Renal cortex interstitium (tissue), 11 donors: ENCODE measurements at regions not wholly inside any gene's neighbourhood (a gene's known extent, or its start where the extent isn't known, plus 50 kb on each side); places are given as distances from the start of the nearest gene placed in this dataset.

Experiments used
- DNase-seq, 11 donors: peaks; one replicate each; pipeline ENCODE4 v3.0.0-alpha.2; 2013; ENCODE audit warnings: low read depth in 9 of 11, low spot score in 4 of 11; ENCODE audit errors: extremely low read depth in 1 of 11

DNA sequence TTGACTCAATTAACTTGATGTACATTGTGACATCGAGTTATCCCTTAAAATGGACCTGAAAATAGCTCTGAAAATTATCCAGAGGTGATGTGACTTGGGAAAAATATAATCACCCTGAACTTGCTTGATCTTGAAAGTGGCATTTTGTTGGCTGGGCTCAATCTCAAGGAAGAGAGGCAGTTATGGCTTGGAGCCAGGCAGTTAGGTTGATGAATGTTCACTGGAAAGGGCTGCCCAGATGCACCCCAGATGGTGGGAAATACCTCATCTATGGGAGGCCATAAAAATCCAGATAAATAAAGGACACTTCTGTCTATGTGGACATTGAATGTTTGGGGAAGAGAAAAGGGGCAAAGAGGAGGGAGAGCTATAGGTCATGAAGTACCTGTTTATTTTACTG is 55.7 kb upstream of the OR5AN1 start:
- DNase-seq: no peak

DNA sequence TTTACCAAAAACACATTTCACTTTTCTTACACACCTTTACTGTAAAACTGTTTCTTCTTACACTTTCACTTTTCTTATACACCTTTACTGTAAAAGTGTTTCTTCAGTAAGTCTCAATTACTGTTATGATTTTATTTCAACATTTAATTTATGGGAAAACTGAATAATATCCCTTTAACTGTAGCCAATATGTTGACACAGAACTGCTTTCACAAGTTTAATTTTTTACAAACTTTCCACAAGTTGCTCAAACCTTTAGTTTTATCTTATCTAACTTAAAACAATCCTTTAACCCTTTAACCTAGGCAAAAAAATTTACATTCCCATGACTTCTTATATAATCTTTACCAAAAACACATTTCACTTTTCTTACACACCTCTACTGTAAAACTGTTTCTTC is 63.3 kb upstream of the OR5AN1 start:
- DNase-seq: no peak

GRCh38 chr11:59292611-59293010 is 66.1 kb upstream of the OR5AN1 start:
- no peak for DNase-seq

DNA sequence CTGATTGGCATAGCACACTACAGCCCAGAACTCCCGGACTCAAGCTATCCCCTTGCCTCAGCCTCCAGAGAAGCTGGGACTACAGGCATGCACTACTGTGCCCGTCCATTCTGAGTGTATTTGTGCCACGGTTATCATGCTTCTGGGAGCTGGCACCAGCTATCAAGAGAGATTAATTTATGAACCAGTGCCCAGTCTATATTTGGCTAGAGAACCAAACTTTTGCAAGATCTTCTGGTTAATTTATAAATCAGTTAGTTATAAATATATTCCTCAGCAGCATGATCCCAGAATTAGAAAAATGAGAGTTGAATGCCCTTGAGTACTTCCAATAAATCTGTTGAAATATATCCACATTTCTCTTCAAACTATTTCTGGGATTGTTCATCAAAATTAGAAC is 67.5 kb upstream of the OR5AN1 start:
- no peak for DNase-seq

- DNase-seq: no peak
Observed at GRCh38 chr11:59289356-59290181, 69.1 kb upstream of the OR5AN1 start.

GRCh38 chr11:59285716-59286260 is 72.9 kb upstream of the OR5AN1 start:
- no peak for DNase-seq

DNA sequence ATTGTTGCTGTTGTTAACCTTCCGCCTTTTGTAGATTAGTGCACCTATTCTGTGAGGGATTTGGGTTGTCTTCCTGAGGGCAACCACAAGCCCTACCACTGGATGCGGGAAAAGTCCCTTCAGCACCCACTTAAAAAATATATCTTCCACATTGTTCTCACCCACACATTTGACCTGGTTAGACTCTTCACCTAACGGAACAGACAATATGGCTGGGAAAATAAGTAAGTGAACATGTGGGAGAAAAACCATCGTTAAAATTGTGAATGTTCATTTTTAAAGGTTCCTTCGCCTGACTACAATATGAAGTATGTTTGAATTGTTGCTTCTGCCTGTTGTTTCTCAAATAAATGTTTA is 72.0 kb upstream of the MPEG1 start:
- no peak for DNase-seq

DNA sequence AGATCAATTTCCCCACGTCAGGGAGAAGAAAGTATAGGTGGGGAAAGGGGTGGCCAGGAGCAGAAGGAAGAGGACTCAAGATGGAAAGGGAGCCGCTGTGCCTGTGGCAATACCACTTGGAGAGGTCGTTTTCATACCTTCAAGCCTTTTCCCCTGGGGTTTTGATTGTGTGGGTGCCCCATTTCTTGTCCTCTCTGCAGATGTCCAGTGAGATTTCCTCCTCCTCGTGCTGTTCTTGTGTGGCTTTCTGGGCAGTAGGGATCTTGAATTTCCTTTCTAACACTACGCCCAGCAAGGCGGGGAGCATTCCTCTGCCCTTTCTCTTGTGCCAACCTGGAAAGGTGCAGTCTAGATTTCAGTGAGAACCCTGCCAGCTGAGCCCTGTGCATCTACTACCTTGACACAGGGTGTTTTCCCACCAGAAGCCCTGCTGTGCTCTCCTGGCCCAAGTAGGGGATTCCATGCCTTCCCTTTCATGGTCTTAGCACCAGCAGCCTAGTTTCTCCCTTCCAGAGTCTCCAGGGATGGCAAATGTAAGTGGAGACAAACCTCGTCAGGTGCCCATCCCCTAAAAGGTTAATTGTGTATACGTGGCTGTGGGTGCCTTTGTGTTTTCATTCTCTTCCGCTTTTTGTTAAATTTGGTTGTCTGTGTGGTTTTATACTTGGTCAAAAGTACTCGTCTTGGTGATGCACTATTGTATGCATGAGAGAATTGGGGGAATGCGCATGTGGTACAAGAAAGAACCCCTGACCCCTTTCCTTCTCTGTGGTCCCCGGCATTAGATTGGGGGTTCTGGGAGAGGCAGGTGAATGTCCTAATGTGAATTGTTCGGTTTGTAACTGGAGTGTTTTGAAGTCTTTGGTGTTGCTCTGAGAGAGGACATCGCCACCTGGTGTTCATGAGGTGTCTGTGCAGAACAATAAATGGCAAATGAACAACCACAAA is 71.4 kb upstream of the MPEG1 start:
- DNase-seq: peak; percentile 6 to 37 (median 25)

DNA sequence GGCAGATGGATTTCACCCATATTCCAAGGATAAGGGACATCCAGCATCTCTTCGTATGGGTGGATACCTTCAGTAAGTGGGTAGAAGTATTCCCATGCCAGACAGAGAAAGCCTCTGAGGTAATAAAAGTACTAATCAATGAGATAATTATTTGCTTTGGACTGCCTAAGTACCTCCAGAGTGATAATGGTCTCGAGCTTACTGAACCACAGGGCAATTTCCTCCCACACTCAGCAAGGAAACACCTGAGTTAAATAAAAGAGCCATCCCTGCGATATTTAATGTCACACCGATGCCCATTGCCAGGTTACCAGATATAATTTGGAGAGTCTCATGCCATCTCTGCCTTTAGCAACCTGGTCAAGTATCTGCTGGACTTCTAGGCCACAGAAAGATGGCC is 70.6 kb upstream of the MPEG1 start:
- no peak for DNase-seq

DNA sequence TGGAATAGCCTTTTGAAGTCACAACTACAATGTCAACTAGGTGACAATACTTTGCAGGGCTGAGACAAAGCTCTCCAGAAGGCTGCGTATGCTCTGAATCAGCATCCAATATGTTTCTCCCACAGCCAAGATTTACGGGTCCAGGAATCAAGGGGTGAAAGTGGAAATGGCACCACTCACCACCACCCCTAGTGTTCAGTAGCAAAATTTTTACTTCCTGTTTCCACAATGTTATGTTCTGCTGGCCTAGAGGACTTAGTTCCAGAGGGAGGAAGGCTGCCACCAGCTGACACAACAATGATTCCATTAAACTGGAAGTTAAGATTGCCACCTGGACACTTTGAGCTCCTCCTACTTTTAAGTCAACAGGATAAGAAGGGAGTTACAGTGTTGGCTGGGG is 68.5 kb upstream of the MPEG1 start:
- DNase-seq: no peak

DNA sequence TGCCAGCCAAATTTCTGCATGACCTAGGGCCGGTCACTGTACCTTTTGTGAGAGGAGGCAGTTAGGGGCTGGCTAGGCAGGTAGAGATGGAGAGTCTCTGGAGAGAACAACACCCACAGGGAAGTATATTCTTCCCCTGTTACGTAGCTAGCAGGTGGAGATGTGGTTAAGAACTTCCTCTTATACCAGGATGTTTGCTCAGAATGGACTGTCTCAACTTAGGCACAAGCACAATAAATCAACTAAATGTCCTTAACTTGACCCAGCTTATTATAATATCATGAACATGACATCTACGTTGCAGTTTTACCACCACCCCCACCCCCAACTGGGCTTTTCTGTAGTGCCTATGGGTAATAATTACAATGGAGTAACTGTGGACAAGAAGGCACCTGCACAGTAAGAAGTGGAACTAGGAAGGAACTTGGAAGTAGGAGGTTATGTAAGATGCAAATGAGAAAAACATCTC is 60.7 kb upstream of the MPEG1 start:
- DNase-seq: no peak

DNA sequence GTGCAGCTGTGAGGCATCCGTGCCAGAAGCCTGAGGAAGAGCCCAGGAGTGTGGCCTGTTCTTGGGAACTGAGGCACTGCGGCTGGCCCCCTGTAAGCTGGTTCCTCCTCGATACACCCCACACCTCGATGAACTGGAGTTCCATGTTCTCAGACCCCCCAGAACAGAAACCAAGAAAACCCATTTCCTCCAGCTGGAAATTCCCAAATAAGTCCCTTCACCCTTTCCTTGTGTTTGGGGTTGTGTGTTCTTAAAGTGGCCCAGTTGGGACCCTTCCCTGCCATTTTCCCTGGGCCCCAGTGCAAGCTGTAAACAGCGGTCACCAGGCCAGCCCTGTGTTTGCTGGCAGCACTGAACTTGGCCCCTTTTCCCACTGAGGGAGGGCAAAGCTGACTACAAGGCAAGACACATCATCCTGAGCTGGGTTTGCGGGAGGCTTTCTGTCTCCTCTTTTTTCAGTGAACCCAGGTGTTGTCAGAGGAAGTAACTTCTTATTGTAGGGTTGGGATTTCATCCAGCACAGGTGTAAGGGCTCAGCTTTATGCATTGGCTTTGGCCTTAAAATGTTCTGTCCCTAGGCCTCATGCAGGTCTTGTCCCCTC is 60.1 kb upstream of the MPEG1 start:
- no peak for DNase-seq

GRCh38 chr11:59271811-59272327 is 59.1 kb upstream of the MPEG1 start:
- no peak for DNase-seq

DNA sequence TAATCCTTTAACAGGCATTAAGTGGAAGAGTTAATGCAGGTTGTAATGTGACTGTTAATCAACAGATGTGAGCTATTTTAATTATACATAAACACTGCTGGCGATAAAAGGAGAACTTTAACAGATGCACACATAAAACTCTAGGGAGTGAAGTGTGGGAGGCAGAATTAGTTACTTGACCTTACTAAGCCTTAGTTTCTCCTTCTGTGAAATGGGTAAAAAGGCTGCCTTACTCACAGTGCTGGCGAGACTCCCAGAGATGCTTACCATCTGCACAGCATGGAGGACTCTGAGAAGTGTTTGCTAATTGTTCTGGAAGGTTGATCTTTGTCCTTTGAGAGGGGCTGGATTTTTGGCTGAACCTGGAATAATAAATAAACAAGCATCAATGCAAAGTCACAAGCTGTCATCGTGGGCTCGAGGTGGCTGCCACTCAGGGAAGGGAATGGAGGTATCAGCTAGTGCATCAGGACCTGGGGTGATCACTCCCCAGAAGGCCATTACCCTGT is 58.6 kb upstream of the MPEG1 start:
- DNase-seq: no peak

DNA sequence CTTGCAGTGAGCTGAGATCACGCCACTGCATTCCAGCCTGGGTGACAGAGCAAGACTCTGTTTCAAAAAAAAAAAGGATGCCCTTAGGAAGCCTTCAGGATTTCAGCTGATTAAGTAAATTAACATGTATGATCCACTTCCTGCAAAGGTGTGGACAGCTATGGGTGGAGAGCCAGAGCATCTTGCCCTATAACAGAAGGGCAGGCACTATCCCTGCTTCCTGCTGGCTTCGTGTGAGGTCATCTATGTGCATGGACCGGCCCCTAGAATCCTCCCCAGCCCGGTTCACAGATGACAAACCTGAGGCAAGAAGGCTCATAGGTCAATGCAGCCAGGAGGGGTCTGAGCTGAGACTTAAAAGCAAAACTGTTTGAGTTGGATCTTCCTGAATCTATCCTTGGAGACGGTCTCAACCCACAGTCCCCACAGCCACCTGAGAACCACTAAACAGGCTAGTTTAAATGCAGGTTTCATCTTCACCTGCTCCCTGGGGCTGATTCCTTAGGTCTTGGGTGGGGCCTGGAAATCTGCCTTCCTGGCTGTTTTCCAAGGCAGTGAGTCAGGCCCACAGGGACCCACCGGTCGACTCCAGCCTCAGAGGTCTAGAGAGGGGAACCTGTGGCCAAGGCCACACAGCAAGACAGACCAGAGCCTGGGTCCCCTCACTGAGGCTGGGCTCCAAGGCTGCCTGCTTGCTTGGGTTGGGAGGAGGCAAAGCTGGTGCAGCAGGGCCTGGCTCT is 55.2 kb upstream of the MPEG1 start:
- no peak for DNase-seq

DNA sequence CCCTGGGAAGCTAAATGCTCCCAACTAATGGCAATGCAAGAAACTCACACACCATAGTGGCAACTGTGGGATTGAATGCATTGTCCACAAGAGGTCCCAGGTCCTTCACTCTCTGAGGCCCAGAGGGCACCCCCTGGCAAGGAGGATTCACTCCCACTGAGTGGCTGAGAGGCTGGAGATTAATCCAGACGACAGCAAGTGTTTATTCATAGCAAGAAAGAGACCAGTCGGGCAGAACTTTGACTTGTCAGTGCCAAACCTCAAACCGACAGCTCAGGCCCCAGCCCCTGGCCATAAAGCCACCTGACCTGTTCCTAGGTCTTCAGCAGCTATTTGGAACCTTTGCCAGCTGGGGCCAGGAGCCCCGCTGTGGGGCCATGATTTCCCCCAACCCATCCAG is 54.5 kb upstream of the MPEG1 start:
- DNase-seq: no peak

GRCh38 chr11:59266491-59266890 is 53.8 kb upstream of the MPEG1 start:
- DNase-seq: no peak

DNA sequence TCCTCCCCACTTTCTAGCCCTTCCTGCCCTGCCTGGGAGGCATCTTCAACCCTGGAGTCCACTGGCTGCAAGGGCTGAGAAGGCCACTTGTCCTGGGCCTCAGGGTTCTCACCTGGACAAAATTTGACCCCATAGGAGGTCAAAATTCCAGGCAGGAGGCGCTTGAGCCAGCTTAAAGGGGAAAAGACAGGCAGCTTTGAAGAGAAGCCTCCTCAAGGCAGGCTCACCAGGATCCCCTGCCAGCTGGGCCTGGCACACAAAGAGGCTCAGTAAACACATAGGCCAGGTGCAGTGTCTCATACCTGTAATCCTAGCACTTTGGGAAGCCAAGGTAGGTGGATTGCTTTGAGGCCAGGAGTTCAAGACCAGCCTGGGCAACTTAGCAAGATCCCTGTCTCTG is 53.0 kb upstream of the MPEG1 start:
- no peak for DNase-seq

DNA sequence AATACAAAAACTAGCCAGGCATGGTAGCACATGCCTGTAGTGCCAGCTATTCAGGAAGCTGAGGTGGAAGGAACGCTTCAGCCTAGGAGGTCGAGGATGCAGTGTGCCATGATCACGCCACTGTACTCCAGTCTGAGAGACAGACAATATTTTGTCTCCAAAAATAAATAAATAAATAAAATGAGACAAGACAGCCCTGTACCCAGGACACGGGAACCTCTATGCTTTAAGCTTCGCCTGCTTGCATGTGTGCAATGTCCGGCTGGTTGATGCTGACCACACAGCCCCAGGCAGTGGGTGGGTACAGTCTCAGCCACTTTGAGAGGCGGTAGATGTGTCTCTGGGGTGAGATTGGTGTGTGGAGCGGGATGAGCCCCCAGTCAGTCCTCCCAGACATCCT is 52.0 kb upstream of the MPEG1 start:
- no peak for DNase-seq
